HG02938 (cell line): ENCODE measurements at regions not wholly inside any gene's neighbourhood (a gene's known extent, or its start where the extent isn't known, plus 50 kb on each side); places are given as distances from the start of the nearest gene placed in this dataset.

Experiments used
- ATAC-seq: cut with Tn5 transposase; IDR thresholded peaks from one replicate; pipeline ENCODE4 v1.9.1; 2021; ENCODE audit warnings: mild to moderate bottlenecking, moderate library complexity; ENCODE audit not compliant: unreplicated experiment

- no peak for ATAC-seq
These were observed 132.7 kb upstream of the TNC start for GRCh38 chr9:115250621-115251032.

GRCh38 chr9:115254287-115255180 is 136.6 kb upstream of the TNC start:
- ATAC-seq: no peak

- no peak for ATAC-seq
These were observed 143.7 kb upstream of the TNC start for GRCh38 chr9:115261656-115262081.

GRCh38 chr9:115262477-115262876 is 144.5 kb upstream of the TNC start:
- ATAC-seq: no peak

- no peak for ATAC-seq
These were observed 145.0 kb upstream of the TNC start for GRCh38 chr9:115262952-115263351.

- no peak for ATAC-seq
These were observed 145.6 kb upstream of the TNC start for GRCh38 chr9:115263371-115264075.

GRCh38 chr9:115264313-115264712 is 146.4 kb upstream of the TNC start:
- ATAC-seq: no peak

- ATAC-seq: no peak
These were observed 149.8 kb upstream of the TNC start for GRCh38 chr9:115267790-115268189.

- ATAC-seq: no peak
These were observed 157.8 kb upstream of the TNC start for GRCh38 chr9:115275753-115276152.

- ATAC-seq: no peak
These were observed 158.7 kb upstream of the TNC start for GRCh38 chr9:115276621-115277020.

DNA sequence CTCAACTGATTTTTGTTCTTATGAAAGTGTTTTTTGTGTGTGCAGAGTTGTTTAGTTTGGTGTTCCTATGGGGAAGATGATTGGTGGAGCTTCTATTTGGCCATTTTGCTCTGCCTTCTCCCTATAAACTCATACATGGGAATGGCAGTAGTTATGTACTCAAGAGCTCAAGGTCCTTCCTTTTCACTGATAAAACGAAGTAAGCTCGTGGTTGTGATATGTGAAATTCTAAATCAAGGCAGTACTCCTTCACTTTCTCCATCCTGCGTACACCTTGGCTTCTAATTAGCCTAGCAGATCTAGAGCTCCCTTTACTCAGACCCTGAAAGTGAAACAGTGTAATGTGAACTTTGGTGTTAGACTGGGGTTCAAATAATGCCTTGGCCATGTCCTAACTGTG is 159.3 kb upstream of the TNC start:
- ATAC-seq: no peak

- ATAC-seq: no peak
These were observed 160.5 kb upstream of the TNC start for GRCh38 chr9:115278326-115279035.

- no peak for ATAC-seq
These were observed 165.4 kb upstream of the TNC start for GRCh38 chr9:115283395-115283794.

DNA sequence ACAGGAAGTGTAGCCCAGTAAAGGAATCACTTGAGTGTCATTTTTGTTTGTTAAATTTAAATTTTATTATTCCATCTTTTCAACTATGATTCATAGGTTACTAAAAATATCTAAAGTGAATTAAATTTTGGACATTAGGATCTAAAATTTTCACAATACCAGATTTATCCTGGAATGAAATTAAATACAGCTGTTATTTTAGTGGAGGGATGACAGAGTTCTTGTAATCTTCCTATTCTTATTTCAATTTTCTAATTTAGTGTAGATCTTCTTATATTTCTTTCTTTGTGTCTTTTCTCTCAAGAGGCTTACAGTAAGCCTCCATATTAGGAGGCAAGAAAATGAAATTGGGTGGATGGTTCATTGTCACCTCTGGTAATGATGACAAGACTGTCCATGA is 167.9 kb upstream of the TNC start:
- no peak for ATAC-seq

GRCh38 chr9:115286411-115286810 is 168.5 kb upstream of the TNC start:
- ATAC-seq: no peak

- no peak for ATAC-seq
These were observed 171.8 kb upstream of the TNC start for GRCh38 chr9:115289757-115290208.

DNA sequence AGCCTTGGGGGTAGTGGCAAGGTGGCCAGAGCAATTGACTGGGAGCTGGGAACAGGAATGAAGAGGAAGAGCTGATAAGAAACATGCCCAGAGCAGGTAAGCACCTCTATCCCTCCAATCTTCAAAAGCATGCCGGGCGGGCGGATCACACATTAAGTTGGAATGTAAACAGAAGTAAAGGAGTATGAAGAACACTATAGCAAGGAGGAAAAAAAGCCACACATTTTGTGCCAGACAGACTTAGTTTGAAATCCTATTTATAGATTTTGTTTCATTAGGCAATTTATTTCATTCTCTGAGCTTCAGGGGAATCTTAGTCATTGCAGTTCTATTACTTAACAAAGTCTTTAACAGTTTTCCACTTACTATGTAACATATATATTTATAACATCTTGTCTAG is 173.9 kb upstream of the TNC start:
- no peak for ATAC-seq

- no peak for ATAC-seq
These were observed 174.8 kb upstream of the TNC start for GRCh38 chr9:115292584-115293279.

GRCh38 chr9:115295734-115296133 is 177.8 kb upstream of the TNC start:
- ATAC-seq: no peak

DNA sequence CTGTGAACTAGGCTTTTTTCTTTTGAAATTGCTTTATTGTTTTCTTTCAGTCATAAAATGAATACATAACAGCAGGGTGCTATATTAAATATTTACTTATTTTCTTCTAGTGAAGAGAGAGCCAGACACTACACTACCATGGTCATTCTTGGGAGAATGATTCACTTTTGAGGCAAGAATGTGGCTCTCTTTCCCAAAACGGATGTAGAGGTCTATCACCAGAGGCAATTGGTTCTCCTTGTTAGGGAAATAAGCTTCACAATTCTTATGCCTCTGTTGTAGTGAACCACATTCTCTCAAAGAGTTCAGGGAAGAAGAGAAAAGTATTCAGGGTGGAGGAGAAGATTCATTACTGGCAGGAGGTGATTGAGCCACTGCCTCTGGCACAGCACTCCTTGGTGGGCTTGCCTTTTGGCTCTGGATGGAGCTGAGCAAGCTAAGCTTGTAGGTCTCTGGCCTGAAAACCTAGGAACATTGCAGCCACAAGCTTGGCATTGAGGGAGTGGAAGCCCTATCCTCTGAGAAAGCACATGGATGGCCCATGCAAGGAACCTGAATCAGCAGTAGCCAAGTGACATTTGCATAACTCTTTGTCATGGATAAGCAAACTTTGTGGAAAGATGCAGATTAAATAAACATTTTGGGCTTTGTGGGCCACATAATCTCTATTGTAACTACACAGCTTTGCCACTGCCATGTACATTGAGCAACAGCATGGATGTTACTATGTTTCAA is 179.0 kb upstream of the TNC start:
- ATAC-seq: no peak
